ENCODE measurements at regions not wholly inside any gene's neighbourhood (a gene's known extent, or its start where the extent isn't known, plus 50 kb on each side); places are given as distances from the start of the nearest gene placed in this dataset.

DNA sequence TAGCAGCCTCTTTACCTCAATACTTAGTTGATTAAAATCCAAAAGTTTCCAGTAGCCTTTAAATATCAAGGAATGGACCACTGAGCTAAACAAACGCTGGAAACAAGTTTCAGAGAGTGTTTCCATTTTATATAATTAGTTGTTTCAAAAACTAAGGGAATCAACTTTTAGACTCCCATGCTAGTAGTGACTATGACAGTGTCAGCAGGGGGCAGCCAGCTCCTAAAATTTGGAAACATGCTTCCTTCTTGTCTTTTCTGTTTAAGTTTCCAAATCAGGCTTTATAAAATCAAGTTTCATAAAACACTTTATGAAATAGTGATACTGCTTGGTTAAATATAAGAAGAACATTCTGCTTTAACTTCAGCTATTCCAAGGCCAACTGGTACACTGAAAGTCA lies 138.2 kb upstream of the TMEM229A start:
- no peak for TF ChIP-seq POLR2AphosphoS5 (IDR thresholded peaks at IDR 0.05; ENCODE audit: low read depth)
- no peak for TF ChIP-seq REST (IDR thresholded peaks at IDR 0.05; ENCODE audit: unreplicated experiment)
- TF ChIP-seq, protein P1, sequence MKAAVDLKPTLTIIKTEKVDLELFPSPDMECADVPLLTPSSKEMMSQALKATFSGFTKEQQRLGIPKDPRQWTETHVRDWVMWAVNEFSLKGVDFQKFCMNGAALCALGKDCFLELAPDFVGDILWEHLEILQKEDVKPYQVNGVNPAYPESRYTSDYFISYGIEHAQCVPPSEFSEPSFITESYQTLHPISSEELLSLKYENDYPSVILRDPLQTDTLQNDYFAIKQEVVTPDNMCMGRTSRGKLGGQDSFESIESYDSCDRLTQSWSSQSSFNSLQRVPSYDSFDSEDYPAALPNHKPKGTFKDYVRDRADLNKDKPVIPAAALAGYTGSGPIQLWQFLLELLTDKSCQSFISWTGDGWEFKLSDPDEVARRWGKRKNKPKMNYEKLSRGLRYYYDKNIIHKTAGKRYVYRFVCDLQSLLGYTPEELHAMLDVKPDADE (IDR thresholded peaks at IDR 0.05): no peak

Measured in GM23338 (cell line).